KMS-11 (cell line): ENCODE measurements at regions not wholly inside any gene's neighbourhood (a gene's known extent, or its start where the extent isn't known, plus 50 kb on each side); places are given as distances from the start of the nearest gene placed in this dataset.

Experiments used
- H2AFZ ChIP-seq: fragments of 200-600 bp; sonication (generic); 2 replicates; pipeline ENCODE4 v1.6.1; 2016; ENCODE audit warnings: antibody characterized with exemption, mixed run types, low read depth
- H3K27ac ChIP-seq: fragments of 200-600 bp; sonication (generic); 2 replicates; pipeline ENCODE4 v1.6.1; 2016; ENCODE audit warnings: mild to moderate bottlenecking, mixed run types
- H3K27me3 ChIP-seq: fragments of 200-600 bp; sonication (generic); 2 replicates; pipeline ENCODE4 v1.6.1; 2017; ENCODE audit warnings: mild to moderate bottlenecking, low read depth, mixed run types, moderate library complexity; ENCODE audit not compliant: insufficient read depth
- H3K36me3 ChIP-seq: fragments of 200-600 bp; sonication (generic); 2 replicates; pipeline ENCODE4 v1.6.1; 2017; ENCODE audit warnings: mild to moderate bottlenecking, mixed run types; ENCODE audit not compliant: insufficient read depth
- H3K4me1 ChIP-seq: fragments of 200-600 bp; sonication (generic); 2 replicates; pipeline ENCODE4 v1.6.1; 2016; ENCODE audit warnings: mild to moderate bottlenecking, low read depth, mixed run types; ENCODE audit not compliant: poor library complexity, severe bottlenecking
- H3K4me2 ChIP-seq: fragments of 200-600 bp; sonication (generic); 2 replicates; pipeline ENCODE4 v1.7.0; 2016; ENCODE audit warnings: mild to moderate bottlenecking, mixed run types
- H3K4me3 ChIP-seq: fragments of 200-600 bp; sonication (generic); IDR thresholded peaks from 2 replicates; pipeline ENCODE4 v1.6.1; 2017; ENCODE audit warnings: low read depth, low read length, mixed read lengths; ENCODE audit not compliant: insufficient read depth
- H3K79me2 ChIP-seq: fragments of 200-600 bp; sonication (generic); 2 replicates; pipeline ENCODE4 v1.6.1; 2016; ENCODE audit warnings: low read depth, mixed run types; ENCODE audit not compliant: insufficient read depth
- H3K9ac ChIP-seq: fragments of 200-600 bp; sonication (generic); 2 replicates; pipeline ENCODE4 v1.6.1; 2016; ENCODE audit warnings: mild to moderate bottlenecking, mixed run types
- H4K20me1 ChIP-seq: fragments of 200-600 bp; sonication (generic); 2 replicates; pipeline ENCODE4 v1.6.1; 2016; ENCODE audit warnings: mild to moderate bottlenecking, mixed run types; ENCODE audit not compliant: insufficient read depth
- TF ChIP-seq, protein P1 (sequence below): fragments of 200-600 bp; sonication (generic); conservative IDR thresholded peaks from 2 replicates; pipeline ENCODE4 v1.6.1; 2017; ENCODE audit warnings: low read depth, mild to moderate bottlenecking, antibody characterized with exemption, low read length, moderate library complexity, mixed read lengths

DNA sequence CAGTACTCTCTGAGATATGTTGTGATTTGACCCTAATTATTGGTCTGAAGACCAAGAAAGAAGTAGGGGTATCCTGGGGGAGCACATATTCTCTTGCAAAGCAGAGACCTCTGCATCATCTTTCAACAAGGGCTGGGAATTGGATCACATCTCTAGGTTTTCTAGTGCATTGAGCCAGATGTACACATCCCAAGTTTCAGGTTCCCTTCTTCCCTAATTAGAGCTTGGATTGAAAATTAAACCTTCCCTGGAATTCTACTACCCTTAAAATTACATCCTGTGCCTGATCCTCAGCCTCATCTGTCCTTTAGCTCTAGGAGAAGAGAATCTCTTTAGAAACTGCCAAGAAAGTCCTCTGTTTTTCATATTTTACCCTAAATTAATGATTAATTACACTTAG is 839.6 kb downstream of the SLC6A15 start:
- TF ChIP-seq, protein P1, sequence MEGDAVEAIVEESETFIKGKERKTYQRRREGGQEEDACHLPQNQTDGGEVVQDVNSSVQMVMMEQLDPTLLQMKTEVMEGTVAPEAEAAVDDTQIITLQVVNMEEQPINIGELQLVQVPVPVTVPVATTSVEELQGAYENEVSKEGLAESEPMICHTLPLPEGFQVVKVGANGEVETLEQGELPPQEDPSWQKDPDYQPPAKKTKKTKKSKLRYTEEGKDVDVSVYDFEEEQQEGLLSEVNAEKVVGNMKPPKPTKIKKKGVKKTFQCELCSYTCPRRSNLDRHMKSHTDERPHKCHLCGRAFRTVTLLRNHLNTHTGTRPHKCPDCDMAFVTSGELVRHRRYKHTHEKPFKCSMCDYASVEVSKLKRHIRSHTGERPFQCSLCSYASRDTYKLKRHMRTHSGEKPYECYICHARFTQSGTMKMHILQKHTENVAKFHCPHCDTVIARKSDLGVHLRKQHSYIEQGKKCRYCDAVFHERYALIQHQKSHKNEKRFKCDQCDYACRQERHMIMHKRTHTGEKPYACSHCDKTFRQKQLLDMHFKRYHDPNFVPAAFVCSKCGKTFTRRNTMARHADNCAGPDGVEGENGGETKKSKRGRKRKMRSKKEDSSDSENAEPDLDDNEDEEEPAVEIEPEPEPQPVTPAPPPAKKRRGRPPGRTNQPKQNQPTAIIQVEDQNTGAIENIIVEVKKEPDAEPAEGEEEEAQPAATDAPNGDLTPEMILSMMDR, result no peak
- H4K20me1 ChIP-seq, result no peaks in the 10 kb centered on the region
- H3K4me1 ChIP-seq, result no peaks in the 10 kb centered on the region
- no peaks in the 10 kb centered on the region for H3K27me3 ChIP-seq
- H3K4me3 ChIP-seq, result no peak overlapping the region
- no peak overlapping the region for H3K4me2 ChIP-seq
- H3K36me3 ChIP-seq, result no peaks in the 10 kb centered on the region
- H3K27ac ChIP-seq, result no peak overlapping the region
- no peak overlapping the region for H3K9ac ChIP-seq
- no peak overlapping the region for H2AFZ ChIP-seq
- H3K79me2 ChIP-seq, result no peaks in the 10 kb centered on the region

DNA sequence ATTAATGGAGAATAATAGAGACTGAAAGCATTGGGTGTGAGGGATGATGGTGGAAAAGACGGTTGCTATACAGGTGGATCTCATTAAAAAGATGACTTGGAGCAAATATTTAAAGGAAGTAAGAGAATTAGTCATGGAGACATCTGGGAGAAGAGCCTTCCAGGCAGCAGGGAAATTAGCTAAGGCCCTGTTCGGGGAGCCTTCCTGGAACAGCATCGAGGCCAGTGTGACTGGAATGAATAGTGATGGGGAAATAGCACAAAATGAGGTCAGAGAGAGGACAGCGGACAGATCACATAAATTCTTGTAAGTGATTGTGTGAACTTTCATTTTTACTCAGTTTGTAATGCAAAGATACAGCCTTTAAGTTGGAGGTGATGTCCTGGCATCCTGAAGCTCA is 842.3 kb downstream of the SLC6A15 start:
- Histone ChIP-seq H3K4me1 (no peaks in the 10 kb centered on the region), H3K9ac (no peak overlapping the region), H3K36me3 (no peaks in the 10 kb centered on the region), H3K4me2 (no peak overlapping the region), H3K79me2 (no peaks in the 10 kb centered on the region), H3K27me3 (no peaks in the 10 kb centered on the region), H2AFZ (no peak overlapping the region), H4K20me1 (no peaks in the 10 kb centered on the region), H3K27ac (no peak overlapping the region), H3K4me3 (no peak overlapping the region)
- TF ChIP-seq, protein P1, result no peak

DNA sequence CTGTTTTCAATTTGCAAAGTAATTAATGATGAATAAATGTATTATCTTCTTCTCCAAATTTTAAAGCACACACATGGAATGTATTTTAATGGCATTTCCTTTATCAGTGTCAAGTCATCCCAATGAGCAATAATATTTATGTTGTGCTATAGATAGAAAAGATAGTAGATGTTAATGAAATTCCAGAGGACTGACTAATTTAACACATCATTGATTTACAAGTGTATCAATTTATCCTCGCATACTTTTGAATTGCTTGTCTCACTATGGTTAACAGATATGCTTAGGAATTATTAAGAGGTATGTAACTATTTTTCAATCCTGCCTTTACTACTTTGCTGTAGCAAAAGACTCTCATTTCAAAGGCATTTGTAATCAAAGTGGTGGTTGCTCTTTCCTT is 842.9 kb downstream of the SLC6A15 start:
- Histone ChIP-seq H3K79me2 (no peaks in the 10 kb centered on the region), H2AFZ (no peak overlapping the region), H3K4me3 (no peak overlapping the region), H3K27me3 (no peaks in the 10 kb centered on the region), H3K36me3 (no peaks in the 10 kb centered on the region), H3K4me1 (no peaks in the 10 kb centered on the region), H3K4me2 (no peak overlapping the region), H3K9ac (no peak overlapping the region), H4K20me1 (no peaks in the 10 kb centered on the region), H3K27ac (no peak overlapping the region)
- TF ChIP-seq, protein P1, result no peak

DNA sequence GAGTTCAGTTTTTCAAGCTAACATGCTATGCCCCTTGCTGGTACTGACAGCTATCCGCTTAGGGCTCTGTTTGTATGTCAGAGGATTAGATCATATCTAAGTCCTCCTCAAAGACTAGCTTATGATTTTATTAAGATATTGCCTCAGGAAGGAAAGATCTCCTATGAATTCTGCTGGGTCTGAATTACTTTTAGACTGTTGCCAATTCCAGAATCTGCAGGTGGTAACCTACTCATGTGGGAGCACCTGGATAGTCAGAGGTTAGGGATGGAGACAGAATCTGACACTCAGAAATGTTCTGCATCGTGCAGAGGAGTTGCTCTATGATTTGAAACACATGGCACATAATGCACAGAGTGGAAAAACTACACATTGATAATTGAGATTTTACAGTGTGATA is 843.4 kb downstream of the SLC6A15 start:
- Histone ChIP-seq H2AFZ (no peak overlapping the region), H3K9ac (no peak overlapping the region), H3K4me1 (no peaks in the 10 kb centered on the region), H3K27ac (no peak overlapping the region), H3K27me3 (no peaks in the 10 kb centered on the region), H3K4me2 (no peak overlapping the region), H3K36me3 (no peaks in the 10 kb centered on the region), H3K4me3 (no peak overlapping the region), H4K20me1 (no peaks in the 10 kb centered on the region), H3K79me2 (no peaks in the 10 kb centered on the region)
- TF ChIP-seq, protein P1, result no peak

DNA sequence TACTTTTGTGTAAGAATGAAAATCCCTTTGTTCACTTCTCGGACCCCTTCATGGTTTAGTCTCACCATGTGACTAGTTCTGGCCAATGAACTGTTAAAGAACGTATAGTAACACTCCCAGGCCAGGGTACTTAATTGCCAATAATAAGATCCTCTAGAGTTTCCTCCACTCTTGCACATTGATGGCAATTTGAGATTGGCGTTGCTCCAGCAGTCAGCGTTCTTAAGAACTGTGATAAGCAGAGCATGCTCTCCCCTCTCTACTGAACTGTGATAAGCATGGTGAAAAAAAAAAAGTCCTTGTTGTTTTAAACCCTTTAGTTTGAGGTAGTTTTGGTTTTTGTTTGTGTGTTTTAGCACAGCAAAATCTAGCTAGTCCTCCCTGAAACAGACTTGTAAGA is 854.5 kb downstream of the SLC6A15 start:
- Histone ChIP-seq H4K20me1 (no peaks in the 10 kb centered on the region), H3K27ac (no peak overlapping the region), H3K4me2 (no peak overlapping the region), H3K27me3 (no peaks in the 10 kb centered on the region), H3K79me2 (no peaks in the 10 kb centered on the region), H3K4me3 (no peak overlapping the region), H3K4me1 (no peaks in the 10 kb centered on the region), H3K36me3 (no peaks in the 10 kb centered on the region), H3K9ac (no peak overlapping the region), H2AFZ (no peak overlapping the region)
- TF ChIP-seq, protein P1, result no peak
